DND-41 (cell line): ENCODE measurements at regions not wholly inside any gene's neighbourhood (a gene's known extent, or its start where the extent isn't known, plus 50 kb on each side); places are given as distances from the start of the nearest gene placed in this dataset.

Experiments
- ATAC-seq: fragments of 200-7000 bp; cut with Tn5 transposase; 3 replicates; pipeline ENCODE4 v1.9.1; 2021; ENCODE audit warnings: low read depth; ENCODE audit not compliant: insufficient read depth
- DNase-seq: peaks from one replicate; pipeline ENCODE4 v3.0.0-alpha.2; 2020
- H2AFZ ChIP-seq: 2 replicates; pipeline ENCODE4 v1.6.0; 2012; ENCODE audit warnings: low read depth, low read length
- H3K27ac ChIP-seq: 2 replicates; pipeline ENCODE4 v1.5.1; 2012; ENCODE audit warnings: low read length, inconsistent platforms
- H3K27me3 ChIP-seq: fragments of 200-600 bp; sonication (generic); 2 replicates; pipeline ENCODE4 v1.6.0; 2012; ENCODE audit warnings: low read length, mild to moderate bottlenecking, inconsistent platforms; ENCODE audit not compliant: insufficient read depth, poor library complexity
- H3K36me3 ChIP-seq: 2 replicates; pipeline ENCODE4 v1.5.1; 2012; ENCODE audit warnings: low read length, inconsistent platforms; ENCODE audit not compliant: insufficient read depth
- H3K4me1 ChIP-seq: 2 replicates; pipeline ENCODE4 v1.5.1; 2012; ENCODE audit warnings: mild to moderate bottlenecking, low read length; ENCODE audit not compliant: insufficient read depth
- H3K4me2 ChIP-seq: 2 replicates; pipeline ENCODE4 v1.6.0; 2012; ENCODE audit warnings: mild to moderate bottlenecking, moderate library complexity, low read length, inconsistent platforms; ENCODE audit not compliant: insufficient read depth
- H3K4me3 ChIP-seq, 2 experiments: fragments of 200-600 bp in 1 of 2; shearing (Covaris generic) in 1 of 2; 2 replicates each; pipeline ENCODE4 v1.5.1; 2012 to 2016; ENCODE audit warnings: inconsistent platforms in 2 of 2, low read length in 2 of 2, mild to moderate bottlenecking in 2 of 2, low read depth in 1 of 2, moderate library complexity in 1 of 2
- H3K79me2 ChIP-seq: 2 replicates; pipeline ENCODE4 v1.6.0; 2012; ENCODE audit warnings: low read length, inconsistent platforms; ENCODE audit not compliant: insufficient read depth
- H3K9ac ChIP-seq: 2 replicates; pipeline ENCODE4 v1.6.0; 2012; ENCODE audit warnings: low read depth, mild to moderate bottlenecking, inconsistent platforms, low read length, moderate library complexity
- H3K9me3 ChIP-seq: 2 replicates; pipeline ENCODE4 v1.5.1; 2012; ENCODE audit warnings: low read length, moderate library complexity, mild to moderate bottlenecking, inconsistent platforms; ENCODE audit not compliant: insufficient read depth, severe bottlenecking
- H4K20me1 ChIP-seq: 2 replicates; pipeline ENCODE4 v1.6.0; 2012; ENCODE audit warnings: low read length; ENCODE audit not compliant: insufficient read depth
- EZH2 ChIP-seq: IDR thresholded peaks from 3 replicates; pipeline ENCODE4 v1.6.1; 2012; ENCODE audit warnings: borderline replicate concordance, low read depth, mild to moderate bottlenecking, moderate library complexity, low read length, inconsistent platforms; ENCODE audit not compliant: severe bottlenecking
- TF ChIP-seq, protein P1 (sequence below): IDR thresholded peaks from 2 replicates; pipeline ENCODE4 v1.5.1; 2012; ENCODE audit warnings: borderline replicate concordance, low read length, moderate library complexity, mild to moderate bottlenecking; ENCODE audit not compliant: poor library complexity, severe bottlenecking; ENCODE audit errors: extremely low read depth

GRCh38 chr10:62917475-62918238 is 101.5 kb upstream of the EGR2 start:
- H3K4me1 ChIP-seq = no peaks in the 10 kb centered on the region
- no peak overlapping the region for H3K4me3 ChIP-seq
- no peak overlapping the region for H2AFZ ChIP-seq
- ATAC-seq (no peak), DNase-seq (no peak)
- no peaks in the 10 kb centered on the region for H3K79me2 ChIP-seq
- H3K9ac ChIP-seq = no peak overlapping the region
- no peak overlapping the region for H3K27ac ChIP-seq
- TF ChIP-seq, protein P1, sequence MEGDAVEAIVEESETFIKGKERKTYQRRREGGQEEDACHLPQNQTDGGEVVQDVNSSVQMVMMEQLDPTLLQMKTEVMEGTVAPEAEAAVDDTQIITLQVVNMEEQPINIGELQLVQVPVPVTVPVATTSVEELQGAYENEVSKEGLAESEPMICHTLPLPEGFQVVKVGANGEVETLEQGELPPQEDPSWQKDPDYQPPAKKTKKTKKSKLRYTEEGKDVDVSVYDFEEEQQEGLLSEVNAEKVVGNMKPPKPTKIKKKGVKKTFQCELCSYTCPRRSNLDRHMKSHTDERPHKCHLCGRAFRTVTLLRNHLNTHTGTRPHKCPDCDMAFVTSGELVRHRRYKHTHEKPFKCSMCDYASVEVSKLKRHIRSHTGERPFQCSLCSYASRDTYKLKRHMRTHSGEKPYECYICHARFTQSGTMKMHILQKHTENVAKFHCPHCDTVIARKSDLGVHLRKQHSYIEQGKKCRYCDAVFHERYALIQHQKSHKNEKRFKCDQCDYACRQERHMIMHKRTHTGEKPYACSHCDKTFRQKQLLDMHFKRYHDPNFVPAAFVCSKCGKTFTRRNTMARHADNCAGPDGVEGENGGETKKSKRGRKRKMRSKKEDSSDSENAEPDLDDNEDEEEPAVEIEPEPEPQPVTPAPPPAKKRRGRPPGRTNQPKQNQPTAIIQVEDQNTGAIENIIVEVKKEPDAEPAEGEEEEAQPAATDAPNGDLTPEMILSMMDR = no peak
- TF ChIP-seq EZH2 = no peak
- no peaks in the 10 kb centered on the region for H4K20me1 ChIP-seq
- H3K27me3 ChIP-seq = no peaks in the 10 kb centered on the region
- H3K4me2 ChIP-seq = no peak overlapping the region
- no peaks in the 10 kb centered on the region for H3K9me3 ChIP-seq
- H3K36me3 ChIP-seq = no peaks in the 10 kb centered on the region

- H3K36me3 ChIP-seq = no peaks in the 10 kb centered on the region
- H3K9ac ChIP-seq = no peak overlapping the region
- TF ChIP-seq, protein P1 = no peak
- TF ChIP-seq EZH2 = no peak
- no peaks in the 10 kb centered on the region for H3K9me3 ChIP-seq
- H2AFZ ChIP-seq = no peak overlapping the region
- DNase-seq (no peak), ATAC-seq (no peak)
- H4K20me1 ChIP-seq = no peaks in the 10 kb centered on the region
- H3K4me1 ChIP-seq = no peaks in the 10 kb centered on the region
- no peaks in the 10 kb centered on the region for H3K79me2 ChIP-seq
- H3K27ac ChIP-seq = no peak overlapping the region
- no peak overlapping the region for H3K4me3 ChIP-seq
- H3K4me2 ChIP-seq = no peak overlapping the region
- H3K27me3 ChIP-seq = no peaks in the 10 kb centered on the region
Measured at GRCh38 chr10:62916141-62916603, 100.0 kb upstream of the EGR2 start.

- Histone ChIP-seq H3K4me3 (no peak overlapping the region), H3K79me2 (no peaks in the 10 kb centered on the region), H3K36me3 (no peaks in the 10 kb centered on the region), H3K4me1 (no peaks in the 10 kb centered on the region), H3K27ac (no peak overlapping the region), H3K27me3 (no peaks in the 10 kb centered on the region), H2AFZ (no peak overlapping the region), H3K4me2 (no peak overlapping the region), H3K9me3 (no peaks in the 10 kb centered on the region), H3K9ac (no peak overlapping the region), H4K20me1 (no peaks in the 10 kb centered on the region)
- ATAC-seq (no peak), DNase-seq (no peak)
- no peak for TF ChIP-seq EZH2
- TF ChIP-seq, protein P1 = no peak
Measured at GRCh38 chr10:62915158-62915557, 99.0 kb upstream of the EGR2 start.

DNA sequence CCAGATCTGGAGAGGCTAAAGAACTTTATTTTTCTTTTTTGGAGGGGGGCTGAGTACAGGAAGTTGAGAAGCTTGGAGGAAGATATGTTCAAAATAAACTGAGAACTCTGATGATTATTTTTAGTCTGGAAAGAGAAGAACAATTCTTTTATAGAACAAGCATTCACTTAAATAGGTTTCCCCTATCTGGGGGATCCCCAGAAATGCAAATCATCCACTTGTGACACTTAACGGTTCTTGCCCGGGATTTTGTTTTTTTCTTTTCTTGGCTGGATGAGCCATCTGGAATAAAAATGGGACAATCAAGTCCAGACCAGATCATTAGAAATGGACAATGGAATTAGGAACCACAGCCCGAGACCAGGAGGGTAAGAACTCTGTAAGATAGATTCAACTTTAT is 95.9 kb upstream of the EGR2 start:
- no peaks in the 10 kb centered on the region for H3K79me2 ChIP-seq
- DNase-seq (no peak), ATAC-seq (no peak)
- TF ChIP-seq EZH2 = no peak
- TF ChIP-seq, protein P1 = no peak
- H3K27ac ChIP-seq = no peak overlapping the region
- H3K4me2 ChIP-seq = no peak overlapping the region
- H3K4me1 ChIP-seq = no peaks in the 10 kb centered on the region
- no peaks in the 10 kb centered on the region for H3K36me3 ChIP-seq
- H4K20me1 ChIP-seq = no peaks in the 10 kb centered on the region
- H3K9me3 ChIP-seq = no peaks in the 10 kb centered on the region
- H3K9ac ChIP-seq = no peak overlapping the region
- no peaks in the 10 kb centered on the region for H3K27me3 ChIP-seq
- H3K4me3 ChIP-seq = no peak overlapping the region
- no peak overlapping the region for H2AFZ ChIP-seq
